ENCODE measurements at regions not wholly inside any gene's neighbourhood (a gene's known extent, or its start where the extent isn't known, plus 50 kb on each side); places are given as distances from the start of the nearest gene placed in this dataset.

GRCh38 chr3:193846569-193846968, 253.6 kb downstream of the OPA1 start:
- DNase-seq (ENCODE audit: low read depth, low spot score), result no peak
- Histone ChIP-seq H3K4me2 (ENCODE audit: low read length) (no peak overlapping the region), H3K27me3 (ENCODE audit: insufficient read depth, low read length) (no peaks in the 10 kb centered on the region), H3K4me1 (ENCODE audit: control insufficient read depth in 1 of 2, insufficient read depth in 2 of 2, low read length in 2 of 2) (peaks cover 2 to 9% of the 10 kb centered on the region in 2 experiments; a peak in 2 of 4 replicates), H2AFZ (ENCODE audit: low read depth, low read length, poor library complexity, severe bottlenecking) (no peak overlapping the region), H3K79me2 (ENCODE audit: insufficient read depth, low read length) (no peaks in the 10 kb centered on the region), H3K27ac (ENCODE audit: low read depth, low read length) (no peak overlapping the region), H3K36me3 (ENCODE audit: control insufficient read depth in 1 of 2, insufficient read depth in 2 of 2, low read length in 2 of 2) (no peaks in the 10 kb centered on the region), H3K9me3 (ENCODE audit: control insufficient read depth in 1 of 2, insufficient read depth in 1 of 2, low read depth in 1 of 2, low read length in 2 of 2) (no peaks in the 10 kb centered on the region), H3K4me3 (replicated peaks in 1 of 2; ENCODE audit: low read depth in 1 of 2, low read length in 2 of 2) (no peak overlapping the region), H3K9ac (ENCODE audit: low read length) (no peak overlapping the region), H3K9me2 (ENCODE audit: insufficient read depth) (no peaks in the 10 kb centered on the region), H4K20me1 (ENCODE audit: insufficient read depth) (no peaks in the 10 kb centered on the region)
- CTCF ChIA-PET, result no interaction called here
- BruUV-seq (replicated peaks), result no TSS peak
- RAD21 ChIA-PET (ENCODE audit: low non-redundant PET in 1 of 2, low total read pairs in 2 of 2, uncharacterized antibody in 2 of 2, unreplicated experiment in 2 of 2), result no interaction called here
- no peak for ATAC-seq
- intact Hi-C loops (cut with micrococcal nuclease), result no loop called here
- POLR2A ChIA-PET, result no interaction called here
- TF ChIP-seq RAD21 (IDR thresholded peaks at IDR 0.05; ENCODE audit: low read depth), result no peak
- TF ChIP-seq JUND (IDR thresholded peaks at IDR 0.05), result no peak

- Histone ChIP-seq H3K27me3 (ENCODE audit: insufficient read depth, low read length) (no peaks in the 10 kb centered on the region), H3K27ac (ENCODE audit: low read depth, low read length) (no peak overlapping the region), H3K4me2 (ENCODE audit: low read length) (no peak overlapping the region), H4K20me1 (ENCODE audit: insufficient read depth) (no peaks in the 10 kb centered on the region), H3K4me3 (replicated peaks in 1 of 2; ENCODE audit: low read depth in 1 of 2, low read length in 2 of 2) (no peak overlapping the region), H3K79me2 (ENCODE audit: insufficient read depth, low read length) (no peaks in the 10 kb centered on the region), H3K9me3 (ENCODE audit: control insufficient read depth in 1 of 2, insufficient read depth in 1 of 2, low read depth in 1 of 2, low read length in 2 of 2) (no peaks in the 10 kb centered on the region), H3K36me3 (ENCODE audit: control insufficient read depth in 1 of 2, insufficient read depth in 2 of 2, low read length in 2 of 2) (no peaks in the 10 kb centered on the region), H3K9ac (ENCODE audit: low read length) (no peak overlapping the region), H3K9me2 (ENCODE audit: insufficient read depth) (no peaks in the 10 kb centered on the region), H2AFZ (ENCODE audit: low read depth, low read length, poor library complexity, severe bottlenecking) (no peak overlapping the region), H3K4me1 (ENCODE audit: control insufficient read depth in 1 of 2, insufficient read depth in 2 of 2, low read length in 2 of 2) (peaks cover 10 to 17% of the 10 kb centered on the region in 2 experiments; a peak in 2 of 4 replicates)
- ChIA-PET RAD21 (ENCODE audit: low non-redundant PET in 1 of 2, low total read pairs in 2 of 2, uncharacterized antibody in 2 of 2, unreplicated experiment in 2 of 2) (no interaction called here), POLR2A (no interaction called here), CTCF (no interaction called here)
- ATAC-seq, result no peak
- no peak for TF ChIP-seq ZBTB33 (IDR thresholded peaks at IDR 0.05; ENCODE audit: extremely low read depth, insufficient replicate concordance, low read length)
- no peak for TF ChIP-seq POLR2A (IDR thresholded peaks at IDR 0.05; ENCODE audit: borderline replicate concordance, extremely low read depth, insufficient read depth, insufficient read length)
- DNase-seq (ENCODE audit: low read depth, low spot score), result no peak
- intact Hi-C loops (cut with micrococcal nuclease), result no loop called here
- no TSS peak for BruUV-seq (replicated peaks)
Observed at GRCh38 chr3:193847402-193847801, 254.4 kb downstream of the OPA1 start.
